ENCODE measurements at regions not wholly inside any gene's neighbourhood (a gene's known extent, or its start where the extent isn't known, plus 50 kb on each side); places are given as distances from the start of the nearest gene placed in this dataset.

GRCh38 chrX:51798701-51799100 is 55.5 kb downstream of the GSPT2 start:
- DNase-seq (ENCODE audit: low read depth) = no peak

GRCh38 chrX:51802917-51803688 is 59.9 kb downstream of the GSPT2 start:
- peak; percentile 32 for DNase-seq (ENCODE audit: low read depth)

- DNase-seq (ENCODE audit: low read depth) = no peak
Measured at GRCh38 chrX:51803833-51804232, 60.6 kb downstream of the GSPT2 start.

- DNase-seq (ENCODE audit: low read depth) = no peak
Measured at GRCh38 chrX:51804741-51805140, 61.5 kb downstream of the GSPT2 start.

GRCh38 chrX:51813886-51814460 is 70.7 kb downstream of the GSPT2 start:
- no peak for DNase-seq (ENCODE audit: low read depth)

- DNase-seq (ENCODE audit: low read depth) = no peak
Measured at GRCh38 chrX:51824061-51824460, 69.4 kb upstream of the MAGED1 start.

GRCh38 chrX:51825436-51825835 is 68.0 kb upstream of the MAGED1 start:
- no peak for DNase-seq (ENCODE audit: low read depth)

- DNase-seq (ENCODE audit: low read depth) = no peak
Measured at GRCh38 chrX:51834076-51834475, 59.3 kb upstream of the MAGED1 start.

- no peak for DNase-seq (ENCODE audit: low read depth)
Measured at GRCh38 chrX:51836823-51837222, 56.6 kb upstream of the MAGED1 start.

GRCh38 chrX:51837451-51837850 is 56.0 kb upstream of the MAGED1 start:
- no peak for DNase-seq (ENCODE audit: low read depth)

- DNase-seq (ENCODE audit: low read depth) = no peak
Measured at GRCh38 chrX:51837921-51838320, 55.5 kb upstream of the MAGED1 start.

Data from activated T-cell treated with anti-CD3 and anti-CD28 coated beads for 24 hours (primary cell).